H9 (cell line): ENCODE measurements at regions not wholly inside any gene's neighbourhood (a gene's known extent, or its start where the extent isn't known, plus 50 kb on each side); places are given as distances from the start of the nearest gene placed in this dataset.

ENCODE experiments used
- DNase-seq: peaks from one replicate; pipeline ENCODE4 v3.0.0-alpha.2; 2017
- H2AFZ ChIP-seq: one replicate; pipeline ENCODE4 v1.6.1; 2013; ENCODE audit warnings: mild to moderate bottlenecking, low read length, control low read depth, moderate library complexity
- H2AK5ac ChIP-seq: 2 replicates; pipeline ENCODE4 v1.6.1; 2013; ENCODE audit warnings: low read length, control low read depth, mixed read lengths; ENCODE audit not compliant: insufficient read length
- H2BK120ac ChIP-seq: one replicate; pipeline ENCODE4 v1.6.1; 2013; ENCODE audit warnings: low read depth, mild to moderate bottlenecking, low read length, control low read depth, inconsistent platforms; ENCODE audit not compliant: poor library complexity, severe bottlenecking
- H2BK12ac ChIP-seq: 2 replicates; pipeline ENCODE4 v1.6.1; 2013; ENCODE audit warnings: low read length, control low read depth, mixed read lengths, low read depth; ENCODE audit not compliant: insufficient read length
- H2BK15ac ChIP-seq: 2 replicates; pipeline ENCODE4 v1.6.1; 2013; ENCODE audit warnings: low read depth, low read length, control low read depth
- H2BK20ac ChIP-seq: one replicate; pipeline ENCODE4 v1.6.1; 2013; ENCODE audit warnings: low read depth, mild to moderate bottlenecking, low read length, control low read depth, inconsistent platforms; ENCODE audit not compliant: poor library complexity, severe bottlenecking
- H2BK5ac ChIP-seq: 2 replicates; pipeline ENCODE4 v1.6.1; 2013; ENCODE audit warnings: low read length, control low read depth, mixed read lengths; ENCODE audit not compliant: insufficient read length
- H3K14ac ChIP-seq: 2 replicates; pipeline ENCODE4 v1.6.1; 2013; ENCODE audit warnings: low read length, control low read depth; ENCODE audit not compliant: insufficient read depth
- H3K18ac ChIP-seq: 2 replicates; pipeline ENCODE4 v1.6.1; 2013; ENCODE audit warnings: low read depth, mild to moderate bottlenecking, mixed read lengths, low read length, control low read depth; ENCODE audit not compliant: insufficient read length
- H3K23ac ChIP-seq: 2 replicates; pipeline ENCODE4 v1.6.1; 2013; ENCODE audit warnings: low read length, control low read depth, mixed read lengths, low read depth; ENCODE audit not compliant: insufficient read length
- H3K23me2 ChIP-seq: 2 replicates; pipeline ENCODE4 v1.6.1; 2013; ENCODE audit warnings: low read depth, mild to moderate bottlenecking, mixed read lengths, low read length, control low read depth; ENCODE audit not compliant: insufficient read length, poor library complexity, severe bottlenecking
- H3K27ac ChIP-seq: 2 replicates; pipeline ENCODE4 v1.5.1; 2013; ENCODE audit warnings: low read length, control low read depth, mixed read lengths, low read depth; ENCODE audit not compliant: insufficient read length
- H3K27me3 ChIP-seq: 2 replicates; pipeline ENCODE4 v1.6.1; 2013; ENCODE audit warnings: low read length, control low read depth, inconsistent platforms; ENCODE audit not compliant: insufficient read depth
- H3K4ac ChIP-seq: 2 replicates; pipeline ENCODE4 v1.6.1; 2013; ENCODE audit warnings: low read depth, mild to moderate bottlenecking, control low read depth, inconsistent platforms, low read length, moderate library complexity
- H3K4me1 ChIP-seq: 2 replicates; pipeline ENCODE4 v1.6.1; 2013; ENCODE audit warnings: low read length, control low read depth, inconsistent platforms; ENCODE audit not compliant: insufficient read depth
- H3K4me2 ChIP-seq: 2 replicates; pipeline ENCODE4 v1.6.1; 2013; ENCODE audit warnings: low read length, control low read depth, mixed read lengths; ENCODE audit not compliant: insufficient read length, insufficient read depth
- H3K56ac ChIP-seq: 2 replicates; pipeline ENCODE4 v1.6.1; 2013; ENCODE audit warnings: low read depth, mild to moderate bottlenecking, mixed read lengths, low read length, control low read depth; ENCODE audit not compliant: insufficient read length
- H3K79me1 ChIP-seq: 2 replicates; pipeline ENCODE4 v1.6.1; 2013; ENCODE audit warnings: low read depth, mild to moderate bottlenecking, moderate library complexity, low read length, control low read depth, inconsistent platforms; ENCODE audit not compliant: insufficient read depth, poor library complexity, severe bottlenecking
- H3K79me2 ChIP-seq: 2 replicates; pipeline ENCODE4 v1.6.1; 2013; ENCODE audit warnings: low read length, control low read depth, inconsistent platforms; ENCODE audit not compliant: insufficient read depth
- H3K9ac ChIP-seq: 2 replicates; pipeline ENCODE4 v1.6.1; 2013; ENCODE audit warnings: low read length, control low read depth, mixed read lengths; ENCODE audit not compliant: insufficient read length; ENCODE audit errors: extremely low read depth
- H3K9me3 ChIP-seq: one replicate; pipeline ENCODE4 v1.6.1; 2013; ENCODE audit warnings: low read depth, low read length, inconsistent platforms; ENCODE audit not compliant: control insufficient read depth
- H3T11ph ChIP-seq: one replicate; pipeline ENCODE4 v1.6.1; 2013; ENCODE audit warnings: mild to moderate bottlenecking, low read length, control low read depth, inconsistent platforms
- H4K20me1 ChIP-seq: one replicate; pipeline ENCODE4 v1.6.1; 2013; ENCODE audit not compliant: control insufficient read depth, insufficient read length, insufficient read depth
- H4K5ac ChIP-seq: 2 replicates; pipeline ENCODE4 v1.6.1; 2013; ENCODE audit warnings: low read depth, mild to moderate bottlenecking, mixed read lengths, low read length, control low read depth; ENCODE audit not compliant: insufficient read length
- H4K8ac ChIP-seq: replicated peaks from 2 replicates; pipeline ENCODE4 v1.6.1; 2013; ENCODE audit warnings: low read length, control low read depth, mixed read lengths, low read depth; ENCODE audit not compliant: insufficient read length
- H4K91ac ChIP-seq: 2 replicates; pipeline ENCODE4 v1.6.1; 2013; ENCODE audit warnings: low read depth, mild to moderate bottlenecking, moderate library complexity, mixed read lengths, low read length, control low read depth; ENCODE audit not compliant: insufficient read length
- H3K27ac Mint-ChIP-seq, 3 experiments: 2 replicates in 2 of 3; 3 replicates in 1 of 3; pipeline ENCODE4 v1.8.0; 2020 to 2021; ENCODE audit warnings: mixed read lengths in 3 of 3, mild to moderate bottlenecking in 1 of 3, moderate library complexity in 1 of 3
- H3K27me3 Mint-ChIP-seq: 2 replicates; pipeline ENCODE4 v1.8.0; 2021; ENCODE audit warnings: low read depth, mild to moderate bottlenecking, moderate library complexity, mixed read lengths
- H3K36me3 Mint-ChIP-seq, 3 experiments: 2 replicates in 2 of 3; 3 replicates in 1 of 3; pipeline ENCODE4 v1.8.0; 2020 to 2021; ENCODE audit warnings: low read depth in 3 of 3, mixed read lengths in 3 of 3; ENCODE audit not compliant: insufficient read depth in 1 of 3
- H3K4me1 Mint-ChIP-seq, 2 experiments: 2 replicates each; pipeline ENCODE4 v1.8.0; 2020; ENCODE audit warnings: mixed read lengths in 2 of 2
- H3K4me3 Mint-ChIP-seq, 2 experiments: 2 replicates in 1 of 2; 3 replicates in 1 of 2; pipeline ENCODE4 v1.8.0; 2020 to 2021; ENCODE audit warnings: mild to moderate bottlenecking in 2 of 2, mixed read lengths in 2 of 2, moderate library complexity in 1 of 2
- H3K9me3 Mint-ChIP-seq, 2 experiments: 2 replicates in 1 of 2; 3 replicates in 1 of 2; pipeline ENCODE4 v1.8.0; 2020; ENCODE audit warnings: mild to moderate bottlenecking in 2 of 2, mixed read lengths in 2 of 2, moderate library complexity in 1 of 2
- WGBS: extraction: QIAGEN DNeasy Blood & Tissue Kit; methylation state at CpG from one replicate; pipeline ENCODE4 v1.1.7; 2013; ENCODE audit warnings: missing lambda C conversion rate, low lambda C conversion rate, mixed read lengths; ENCODE audit not compliant: insufficient read length; ENCODE audit errors: extremely low coverage; 5-methylcytosine and 5-hydroxymethylcytosine counted together
- TF ChIP-seq, protein P1 (sequence below): fragments of 200-600 bp; sonication (generic); conservative IDR thresholded peaks from 3 replicates; pipeline ENCODE4 v1.8.0; 2021; ENCODE audit warnings: antibody characterized with exemption, mild to moderate bottlenecking

DNA sequence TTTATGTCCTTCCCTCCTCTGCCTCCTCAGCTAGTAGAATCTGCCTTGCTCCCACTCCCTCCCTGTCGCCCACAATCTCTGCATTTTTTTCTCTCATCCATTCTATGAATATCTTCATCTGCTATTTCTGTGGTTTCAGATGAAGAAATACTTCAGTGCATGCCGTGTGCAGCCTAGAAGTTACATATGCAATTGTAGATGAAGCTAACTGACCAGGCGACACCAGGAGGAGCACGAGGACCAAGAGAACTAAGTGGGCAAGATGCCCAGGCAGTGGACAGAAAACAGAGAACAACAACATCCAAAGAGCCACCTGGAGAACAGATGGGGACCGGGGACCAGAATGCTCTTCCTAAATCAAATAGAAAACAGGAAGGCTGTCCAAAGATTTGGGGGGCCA is 121.4 kb upstream of the ATP11B start:
- Histone ChIP-seq H3K4ac (no peak overlapping the region), H3K9me3 (no peaks in the 10 kb centered on the region)
- no peak overlapping the region for H3K27ac Mint-ChIP-seq

More for the DNA sequence above, 121.4 kb upstream of the ATP11B start:
- Histone ChIP-seq H3K27ac (no peak overlapping the region), H3K56ac (no peak overlapping the region), H3T11ph (no peak overlapping the region), H3K23ac (no peak overlapping the region), H3K18ac (no peak overlapping the region), H3K4me2 (no peak overlapping the region), H3K9ac (no peak overlapping the region), H2AFZ (no peak overlapping the region), H2BK120ac (no peak overlapping the region), H4K91ac (no peak overlapping the region), H3K14ac (no peak overlapping the region), H2BK5ac (no peak overlapping the region), H2BK20ac (no peak overlapping the region), H3K4me1 (no peaks in the 10 kb centered on the region), H4K20me1 (no peaks in the 10 kb centered on the region), H3K79me2 (no peaks in the 10 kb centered on the region), H2BK12ac (no peak overlapping the region), H2AK5ac (no peak overlapping the region), H3K23me2 (no peaks in the 10 kb centered on the region), H4K8ac (no peak overlapping the region), H3K27me3 (no peaks in the 10 kb centered on the region), H3K79me1 (no peaks in the 10 kb centered on the region), H4K5ac (no peak overlapping the region), H2BK15ac (no peak overlapping the region)
- no CpG with 5 or more reads among the region's 5 CpGs for WGBS
- Mint-ChIP-seq H3K4me1 (peaks cover 6 to 9% of the 10 kb centered on the region in 2 experiments; a peak in 3 of 4 replicates), H3K9me3 (no peaks in the 10 kb centered on the region; a peak in 1 of 5 replicates), H3K4me3 (no peak overlapping the region), H3K27me3 (no peaks in the 10 kb centered on the region; the same call in 1 of the 2 replicates), H3K36me3 (no peaks in the 10 kb centered on the region)
- TF ChIP-seq, protein P1, sequence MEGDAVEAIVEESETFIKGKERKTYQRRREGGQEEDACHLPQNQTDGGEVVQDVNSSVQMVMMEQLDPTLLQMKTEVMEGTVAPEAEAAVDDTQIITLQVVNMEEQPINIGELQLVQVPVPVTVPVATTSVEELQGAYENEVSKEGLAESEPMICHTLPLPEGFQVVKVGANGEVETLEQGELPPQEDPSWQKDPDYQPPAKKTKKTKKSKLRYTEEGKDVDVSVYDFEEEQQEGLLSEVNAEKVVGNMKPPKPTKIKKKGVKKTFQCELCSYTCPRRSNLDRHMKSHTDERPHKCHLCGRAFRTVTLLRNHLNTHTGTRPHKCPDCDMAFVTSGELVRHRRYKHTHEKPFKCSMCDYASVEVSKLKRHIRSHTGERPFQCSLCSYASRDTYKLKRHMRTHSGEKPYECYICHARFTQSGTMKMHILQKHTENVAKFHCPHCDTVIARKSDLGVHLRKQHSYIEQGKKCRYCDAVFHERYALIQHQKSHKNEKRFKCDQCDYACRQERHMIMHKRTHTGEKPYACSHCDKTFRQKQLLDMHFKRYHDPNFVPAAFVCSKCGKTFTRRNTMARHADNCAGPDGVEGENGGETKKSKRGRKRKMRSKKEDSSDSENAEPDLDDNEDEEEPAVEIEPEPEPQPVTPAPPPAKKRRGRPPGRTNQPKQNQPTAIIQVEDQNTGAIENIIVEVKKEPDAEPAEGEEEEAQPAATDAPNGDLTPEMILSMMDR: no peak
- DNase-seq: no peak
